H1 (cell line): ENCODE measurements at regions not wholly inside any gene's neighbourhood (a gene's known extent, or its start where the extent isn't known, plus 50 kb on each side); places are given as distances from the start of the nearest gene placed in this dataset.

Experiments
- CTCF ChIA-PET: fragments of 300-600 bp; sonication (Branson Sonifier 250); formaldehyde crosslinking; loops from one replicate; lab custom pipeline; 2021; ENCODE audit not compliant: partially characterized antibody; lab: Charles Lee
- POLR2A ChIA-PET: fragments of 300-600 bp; sonication (Branson Sonifier 250); formaldehyde crosslinking; loops from one replicate; lab custom pipeline; 2021; ENCODE audit warnings: inconsistent platforms; ENCODE audit not compliant: partially characterized antibody; lab: Charles Lee
- DNase-seq, 2 experiments: peaks; one replicate each; pipeline versions ENCODE4 v3.0.0 to v3.0.0-alpha.2; 2010 to 2022; ENCODE audit warnings: low spot score in 2 of 2, low read depth in 1 of 2, mixed read lengths in 1 of 2
- FAIRE-seq: peaks from 2 replicates; lab custom pipeline; 2011; peaks lifted over from hg19 to GRCh38; lab: Jason Lieb, UNC
- H2AFZ ChIP-seq: 2 replicates; pipeline ENCODE4 v1.8.1; 2012; ENCODE audit warnings: low read length, inconsistent platforms
- H2AK5ac ChIP-seq: 2 replicates; pipeline ENCODE4 v1.6.1; 2013; ENCODE audit warnings: low read depth, low read length
- H2BK120ac ChIP-seq: replicated peaks from 2 replicates; pipeline ENCODE3; 2013; ENCODE audit warnings: low read depth, low read length, inconsistent platforms
- H2BK12ac ChIP-seq: 2 replicates; pipeline ENCODE4 v1.6.1; 2013; ENCODE audit warnings: low read depth, low read length
- H2BK15ac ChIP-seq: 2 replicates; pipeline ENCODE4 v1.6.1; 2013; ENCODE audit warnings: low read length
- H2BK20ac ChIP-seq: 2 replicates; pipeline ENCODE4 v1.6.1; 2013; ENCODE audit warnings: low read length
- H2BK5ac ChIP-seq: 2 replicates; pipeline ENCODE4 v1.6.1; 2013; ENCODE audit warnings: low read depth, low read length
- H3K14ac ChIP-seq: 2 replicates; pipeline ENCODE4 v1.6.1; 2013; ENCODE audit warnings: inconsistent platforms; ENCODE audit not compliant: insufficient read length
- H3K18ac ChIP-seq: 2 replicates; pipeline ENCODE4 v1.6.1; 2013; ENCODE audit warnings: low read length; ENCODE audit errors: extremely low read depth
- H3K23ac ChIP-seq: 2 replicates; pipeline ENCODE4 v1.6.1; 2013; ENCODE audit warnings: inconsistent platforms; ENCODE audit not compliant: insufficient read length
- H3K23me2 ChIP-seq: 2 replicates; pipeline ENCODE4 v1.6.1; 2013; ENCODE audit warnings: low read depth, low read length
- H3K27ac ChIP-seq: 2 replicates; pipeline ENCODE4 v1.6.1; 2011; ENCODE audit warnings: low read depth, low read length, inconsistent platforms
- H3K27me3 ChIP-seq, 4 experiments: replicated peaks in 1 of 4; 1 replicate in 1 of 4; 2 replicates in 3 of 4; pipeline versions ENCODE4 v1.6.1 to v1.8.1; 2011 to 2013; ENCODE audit warnings: low read length in 3 of 4, mild to moderate bottlenecking in 3 of 4, inconsistent platforms in 2 of 4, mixed read lengths in 2 of 4, moderate library complexity in 1 of 4; ENCODE audit not compliant: control insufficient read depth in 3 of 4, insufficient read depth in 3 of 4; ENCODE audit errors: extremely low read depth in 1 of 4
- H3K36me3 ChIP-seq, 4 experiments: 2 replicates each; pipeline versions ENCODE4 v1.6.1 to v1.8.1; 2011 to 2013; ENCODE audit warnings: mild to moderate bottlenecking in 4 of 4, low read length in 3 of 4, moderate library complexity in 2 of 4, control low read depth in 1 of 4, inconsistent platforms in 1 of 4; ENCODE audit not compliant: insufficient read depth in 4 of 4, control insufficient read depth in 2 of 4
- H3K4ac ChIP-seq: replicated peaks from 2 replicates; pipeline ENCODE3; 2013; ENCODE audit warnings: low read length, low read depth, mixed read lengths, inconsistent platforms; ENCODE audit not compliant: insufficient read length
- H3K4me1 ChIP-seq, 4 experiments: replicated peaks in 1 of 4; 1 replicate in 1 of 4; 2 replicates in 3 of 4; pipeline versions ENCODE4 v1.6.1 to v1.8.1; 2011 to 2013; ENCODE audit warnings: low read length in 3 of 4, inconsistent platforms in 2 of 4, mixed read lengths in 1 of 4; ENCODE audit not compliant: insufficient read depth in 4 of 4, control insufficient read depth in 3 of 4
- H3K4me2 ChIP-seq, 2 experiments: 2 replicates each; pipeline versions ENCODE4 v1.6.1 to v1.8.1; 2011 to 2013; ENCODE audit warnings: low read depth in 2 of 2, low read length in 2 of 2, control low read depth in 1 of 2, inconsistent platforms in 1 of 2, mild to moderate bottlenecking in 1 of 2; ENCODE audit not compliant: insufficient read depth in 1 of 2
- H3K4me3 ChIP-seq, 4 experiments: fragments of 200-600, 300-600 bp in 1 of 4; sonication (generic), shearing (Covaris generic), sonication (Bioruptor Twin) in 1 of 4; 2 replicates each; pipeline versions ENCODE4 v1.5.1 to v1.8.1; 2011 to 2016; ENCODE audit warnings: low read length in 4 of 4, low read depth in 3 of 4, control low read depth in 2 of 4, inconsistent platforms in 2 of 4, mild to moderate bottlenecking in 2 of 4, mixed read lengths in 1 of 4, moderate library complexity in 1 of 4; ENCODE audit not compliant: insufficient read depth in 2 of 4; ENCODE audit errors: extremely low read depth in 1 of 4
- H3K56ac ChIP-seq: replicated peaks from 2 replicates; pipeline ENCODE3; 2013; ENCODE audit warnings: low read depth, mild to moderate bottlenecking, mixed read lengths, low read length, inconsistent platforms; ENCODE audit not compliant: insufficient read length
- H3K79me1 ChIP-seq: 2 replicates; pipeline ENCODE4 v1.6.1; 2013; ENCODE audit warnings: low read depth, low read length, control low read depth
- H3K79me2 ChIP-seq, 2 experiments: 2 replicates each; pipeline versions ENCODE4 v1.6.1 to v1.8.1; 2012 to 2013; ENCODE audit warnings: low read length in 2 of 2, mild to moderate bottlenecking in 2 of 2, inconsistent platforms in 1 of 2; ENCODE audit not compliant: insufficient read depth in 2 of 2, control insufficient read depth in 1 of 2
- H3K9ac ChIP-seq, 4 experiments: replicated peaks in 1 of 4; 1 replicate in 1 of 4; 2 replicates in 3 of 4; pipeline versions ENCODE4 v1.6.1 to v1.8.1; 2011 to 2013; ENCODE audit warnings: low read depth in 3 of 4, low read length in 3 of 4, control low read depth in 2 of 4, mild to moderate bottlenecking in 2 of 4, moderate library complexity in 2 of 4, inconsistent platforms in 1 of 4; ENCODE audit errors: extremely low read depth in 1 of 4
- H3K9me3 ChIP-seq, 2 experiments: 2 replicates each; pipeline versions ENCODE4 v1.6.1 to v1.8.1; 2012 to 2013; ENCODE audit warnings: mild to moderate bottlenecking in 2 of 2, moderate library complexity in 2 of 2, control low read depth in 1 of 2, inconsistent platforms in 1 of 2, low read depth in 1 of 2, low read length in 1 of 2, mixed read lengths in 1 of 2; ENCODE audit not compliant: insufficient read depth in 2 of 2
- H4K20me1 ChIP-seq, 2 experiments: replicated peaks in 1 of 2; 2 replicates each; pipeline versions ENCODE3 to v1.8.1; 2011 to 2013; ENCODE audit warnings: inconsistent platforms in 2 of 2, low read length in 2 of 2, mild to moderate bottlenecking in 1 of 2; ENCODE audit not compliant: insufficient read depth in 2 of 2, control insufficient read depth in 1 of 2
- H4K5ac ChIP-seq: 2 replicates; pipeline ENCODE4 v1.6.1; 2013; ENCODE audit warnings: low read length, low read depth, mixed read lengths, inconsistent platforms; ENCODE audit not compliant: insufficient read length
- H4K8ac ChIP-seq: 2 replicates; pipeline ENCODE4 v1.8.0; 2013; ENCODE audit warnings: mild to moderate bottlenecking, moderate library complexity, low read length, inconsistent platforms; ENCODE audit not compliant: insufficient read depth; ENCODE audit errors: extremely low read depth
- H4K91ac ChIP-seq: replicated peaks from 2 replicates; pipeline ENCODE3; 2013; ENCODE audit warnings: low read length, mixed read lengths, inconsistent platforms; ENCODE audit not compliant: insufficient read length
- CBX5 ChIP-seq: fragments of 300-800, 300-1000 bp; sonication (generic); IDR thresholded peaks from 2 replicates; pipeline ENCODE4 v1.7.1; 2016; ENCODE audit warnings: antibody characterized with exemption, low read length, low read depth
- CHD1 ChIP-seq: IDR thresholded peaks from 2 replicates; pipeline ENCODE4 v1.6.1; 2012; ENCODE audit warnings: low read depth, low read length, improper control_type of control experiment
- EP300 ChIP-seq, 2 experiments: IDR thresholded peaks; 1 replicate in 1 of 2; 2 replicates in 1 of 2; pipeline ENCODE4 v1.6.1; 2011 to 2012; ENCODE audit warnings: low read depth in 2 of 2, low read length in 2 of 2, mild to moderate bottlenecking in 2 of 2, borderline replicate concordance in 1 of 2, inconsistent platforms in 1 of 2, moderate library complexity in 1 of 2
- POLR2AphosphoS5 ChIP-seq: IDR thresholded peaks from 2 replicates; pipeline ENCODE4 v1.6.1; 2011; ENCODE audit warnings: low read depth, low read length
- SP4 ChIP-seq: IDR thresholded peaks from 2 replicates; pipeline ENCODE4 v1.6.1; 2012; ENCODE audit warnings: low read length, inconsistent platforms
- SRF ChIP-seq: IDR thresholded peaks from 2 replicates; pipeline ENCODE4 v1.6.1; 2011; ENCODE audit warnings: mild to moderate bottlenecking, low read depth, low read length, moderate library complexity
- YY1 ChIP-seq: IDR thresholded peaks from 2 replicates; pipeline ENCODE4 v1.6.1; 2011; ENCODE audit warnings: low read depth, mild to moderate bottlenecking, low read length
- ZNF274 ChIP-seq: IDR thresholded peaks from 2 replicates; pipeline ENCODE4 v1.7.0; 2012; ENCODE audit warnings: low read length, borderline replicate concordance; ENCODE audit errors: extremely low read depth
- WGBS, 2 experiments: shearing (Covaris generic) in 1 of 2; methylation state at CpG; one replicate each; pipeline versions ENCODE4 v1.1.6 to v1.1.7; 2013 to 2015; ENCODE audit warnings: low lambda C conversion rate in 2 of 2, mixed read lengths in 2 of 2, inconsistent platforms in 1 of 2, low coverage in 1 of 2, missing lambda C conversion rate in 1 of 2; ENCODE audit not compliant: insufficient replicate concordance in 2 of 2, insufficient coverage in 1 of 2, insufficient read length in 1 of 2; ENCODE audit errors: extremely low coverage in 1 of 2, missing lambda C conversion rate in 1 of 2; 5-methylcytosine and 5-hydroxymethylcytosine counted together

- H2BK15ac ChIP-seq: no peak overlapping the region
- 0 out of 2 replicates have a peak overlapping the region, but pooled peaks have one; percentile 49 for H2AFZ ChIP-seq
- TF ChIP-seq CBX5 (no peak), EP300 (IDR thresholded peaks at IDR 0.05; ENCODE audit: borderline replicate concordance in 1 of 2, low read depth in 2 of 2, low read length in 2 of 2) (no peak), ZNF274 (no peak), CHD1 (no peak), POLR2AphosphoS5 (no peak), SRF (no peak), SP4 (no peak), YY1 (no peak)
- no peak overlapping the region for H3K14ac ChIP-seq
- H2BK5ac ChIP-seq: no peak overlapping the region
- H3K4ac ChIP-seq: no peak overlapping the region
- H3K56ac ChIP-seq: no peak overlapping the region
- no peaks in the 10 kb centered on the region for H4K20me1 ChIP-seq
- no peak overlapping the region for H3K9ac ChIP-seq
- ChIA-PET CTCF (interaction anchor here (0.7 to 1.3 kb wide), 3 partner anchors 23 to 130 kb away, joined by 3 read pairs; no protein-coding TSS in a partner anchor), POLR2A (interaction anchor here (0.6 to 1.3 kb wide), 2 partner anchors 8 to 119 kb away, joined by 3 read pairs; no protein-coding TSS in a partner anchor)
- H3K27ac ChIP-seq: no peak overlapping the region
- peak overlapping the region; percentile 13; the same call in 1 of the 2 replicates for H3K18ac ChIP-seq
- H3K4me1 ChIP-seq: 0 out of 7 replicates have a peak, but pooled peaks cover 0 to 3% (median 0%) of the 10 kb centered on the region in 4 experiments
- no peak for DNase-seq
- H3K23ac ChIP-seq: no peak overlapping the region
- 91% methylated on average over 11 of the region's 11 CpGs; no CpG with 5 or more reads in 1 of the 2 experiments for WGBS, 2 experiments
- H2AK5ac ChIP-seq: no peak overlapping the region
- H2BK20ac ChIP-seq: no peak overlapping the region; the same call in 1 of the 2 replicates
- no peak overlapping the region for H2BK12ac ChIP-seq
- no peak overlapping the region for H3K4me3 ChIP-seq
- no peaks in the 10 kb centered on the region for H3K9me3 ChIP-seq
- H4K8ac ChIP-seq: no peak overlapping the region
- no peaks in the 10 kb centered on the region for H3K36me3 ChIP-seq
- H4K91ac ChIP-seq: no peak overlapping the region
- no peaks in the 10 kb centered on the region for H3K23me2 ChIP-seq
- no peak overlapping the region for H3K4me2 ChIP-seq
- no peak overlapping the region for H2BK120ac ChIP-seq
- H3K79me2 ChIP-seq: no peaks in the 10 kb centered on the region
- no peaks in the 10 kb centered on the region for H3K79me1 ChIP-seq
- no peak for FAIRE-seq
- no peak overlapping the region for H4K5ac ChIP-seq
- peaks cover 0 to 1% (median 0%) of the 10 kb centered on the region in 4 experiments; a peak in 1 of 7 replicates for H3K27me3 ChIP-seq
Measured at GRCh38 chr13:109281903-109282635, 504.3 kb downstream of the IRS2 start.
